OCI-LY3 (cell line): ENCODE measurements at regions not wholly inside any gene's neighbourhood (a gene's known extent, or its start where the extent isn't known, plus 50 kb on each side); places are given as distances from the start of the nearest gene placed in this dataset.

ENCODE experiments used
- H2AFZ ChIP-seq: fragments of 200-600, 300-600 bp; shearing (Covaris generic); 2 replicates; pipeline ENCODE4 v1.6.0; 2014; ENCODE audit warnings: antibody characterized with exemption, low read depth, low read length
- H3K27ac ChIP-seq: fragments of 200-600, 300-600 bp; sonication (generic); 2 replicates; pipeline ENCODE4 v1.5.1; 2014; ENCODE audit warnings: mild to moderate bottlenecking, low read length, moderate library complexity, mixed read lengths
- H3K27me3 ChIP-seq: fragments of 200-600, 300-600 bp; sonication (generic); 2 replicates; pipeline ENCODE4 v1.6.1; 2014; ENCODE audit warnings: low read depth, low read length, mixed read lengths
- H3K36me3 ChIP-seq: fragments of 200-600, 300-600 bp; sonication (generic); replicated peaks from 2 replicates; pipeline ENCODE3; 2014; ENCODE audit warnings: low read depth, low read length, mixed read lengths
- H3K4me1 ChIP-seq: fragments of 300-600, 200-600 bp; sonication (generic); 2 replicates; pipeline ENCODE4 v1.6.1; 2014; ENCODE audit warnings: low read length, mixed read lengths
- H3K4me2 ChIP-seq: fragments of 200-600, 300-600 bp; sonication (generic); 2 replicates; pipeline ENCODE4 v1.6.1; 2014; ENCODE audit warnings: low read length, mixed read lengths
- H3K4me3 ChIP-seq: fragments of 300-600, 200-600 bp; sonication (generic); 2 replicates; pipeline ENCODE4 v1.5.1; 2014; ENCODE audit warnings: antibody characterized with exemption, mild to moderate bottlenecking, low read length, moderate library complexity
- H3K79me2 ChIP-seq: fragments of 300-600, 200-600 bp; shearing (Covaris generic); 2 replicates; pipeline ENCODE4 v1.6.1; 2014; ENCODE audit warnings: mild to moderate bottlenecking, low read length, mixed read lengths
- H3K9ac ChIP-seq: fragments of 300-600, 200-600 bp; shearing (Covaris generic); 2 replicates; pipeline ENCODE4 v1.6.0; 2014; ENCODE audit warnings: mild to moderate bottlenecking, low read length, moderate library complexity
- H3K9me3 ChIP-seq: fragments of 200-600, 300-600 bp; shearing (Covaris generic); 2 replicates; pipeline ENCODE4 v1.6.1; 2014; ENCODE audit warnings: low read length, mixed read lengths; ENCODE audit not compliant: insufficient read depth
- H4K20me1 ChIP-seq: fragments of 200-600, 300-600 bp; sonication (generic); 2 replicates; pipeline ENCODE4 v1.6.1; 2016; ENCODE audit warnings: low read length, mixed read lengths; ENCODE audit not compliant: insufficient read depth
- EZH2phosphoT487 ChIP-seq: fragments of 200-600 bp; shearing (Covaris generic); IDR thresholded peaks from 2 replicates; pipeline ENCODE4 v1.6.1; 2018; ENCODE audit warnings: antibody characterized with exemption, mixed run types, low read depth
- TF ChIP-seq, protein P1 (sequence below): fragments of 200-600, 300-600 bp; sonication (generic); IDR thresholded peaks from 2 replicates; pipeline ENCODE4 v1.5.1; 2014; ENCODE audit warnings: antibody characterized with exemption, low read length, low read depth

DNA sequence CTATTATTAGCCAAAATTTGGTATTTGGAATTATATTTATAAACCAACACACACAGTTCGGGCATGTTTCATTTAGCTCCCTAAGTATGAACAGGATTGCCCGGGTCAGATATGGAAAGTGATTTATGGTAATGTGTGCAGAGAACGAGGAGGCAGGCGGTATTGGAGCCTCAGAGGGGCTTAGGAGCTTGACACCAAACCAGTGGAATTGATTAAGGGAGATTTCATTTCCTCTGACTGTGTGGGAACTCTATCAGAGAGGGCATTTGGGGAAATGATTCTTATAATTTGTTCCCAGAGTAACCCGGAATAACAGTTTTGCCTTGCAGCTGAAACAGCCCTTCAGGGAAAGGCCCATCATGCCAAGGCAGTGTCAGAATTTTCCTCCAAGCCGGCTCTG is 115.1 kb upstream of the SPTLC3 start:
- Histone ChIP-seq H3K4me1 (no peaks in the 10 kb centered on the region), H3K27me3 (peaks cover 27% of the 10 kb centered on the region), H3K79me2 (no peaks in the 10 kb centered on the region), H2AFZ (no peak overlapping the region), H3K4me3 (no peak overlapping the region), H3K36me3 (no peaks in the 10 kb centered on the region), H3K9ac (no peak overlapping the region), H3K4me2 (no peak overlapping the region), H3K9me3 (no peaks in the 10 kb centered on the region), H3K27ac (no peak overlapping the region), H4K20me1 (no peaks in the 10 kb centered on the region)
- TF ChIP-seq EZH2phosphoT487 = no peak
- TF ChIP-seq, protein P1, sequence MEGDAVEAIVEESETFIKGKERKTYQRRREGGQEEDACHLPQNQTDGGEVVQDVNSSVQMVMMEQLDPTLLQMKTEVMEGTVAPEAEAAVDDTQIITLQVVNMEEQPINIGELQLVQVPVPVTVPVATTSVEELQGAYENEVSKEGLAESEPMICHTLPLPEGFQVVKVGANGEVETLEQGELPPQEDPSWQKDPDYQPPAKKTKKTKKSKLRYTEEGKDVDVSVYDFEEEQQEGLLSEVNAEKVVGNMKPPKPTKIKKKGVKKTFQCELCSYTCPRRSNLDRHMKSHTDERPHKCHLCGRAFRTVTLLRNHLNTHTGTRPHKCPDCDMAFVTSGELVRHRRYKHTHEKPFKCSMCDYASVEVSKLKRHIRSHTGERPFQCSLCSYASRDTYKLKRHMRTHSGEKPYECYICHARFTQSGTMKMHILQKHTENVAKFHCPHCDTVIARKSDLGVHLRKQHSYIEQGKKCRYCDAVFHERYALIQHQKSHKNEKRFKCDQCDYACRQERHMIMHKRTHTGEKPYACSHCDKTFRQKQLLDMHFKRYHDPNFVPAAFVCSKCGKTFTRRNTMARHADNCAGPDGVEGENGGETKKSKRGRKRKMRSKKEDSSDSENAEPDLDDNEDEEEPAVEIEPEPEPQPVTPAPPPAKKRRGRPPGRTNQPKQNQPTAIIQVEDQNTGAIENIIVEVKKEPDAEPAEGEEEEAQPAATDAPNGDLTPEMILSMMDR = no peak

DNA sequence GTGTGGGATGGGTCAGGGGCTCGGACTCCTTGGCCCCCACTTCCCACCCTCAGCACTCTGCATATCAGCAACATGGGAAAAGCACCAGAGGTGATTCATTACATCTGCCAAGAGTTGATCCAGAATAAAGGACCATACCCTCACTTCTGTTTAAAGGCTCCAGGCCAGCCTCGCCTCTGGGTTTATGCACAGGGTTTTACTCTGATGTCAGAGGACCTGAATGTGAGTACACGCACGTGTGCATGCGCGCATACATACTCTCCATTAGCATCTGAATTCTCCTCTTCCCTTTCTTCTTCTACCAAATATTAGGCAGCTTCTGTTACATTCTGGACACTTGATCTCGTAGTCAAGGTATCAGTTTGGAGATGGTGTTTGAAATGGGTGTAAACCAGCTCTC is 114.7 kb upstream of the SPTLC3 start:
- H3K4me2 ChIP-seq = no peak overlapping the region
- H3K27me3 ChIP-seq = peaks cover 27% of the 10 kb centered on the region
- no peaks in the 10 kb centered on the region for H3K36me3 ChIP-seq
- TF ChIP-seq, protein P1 = no peak
- no peak overlapping the region for H3K27ac ChIP-seq
- H3K4me1 ChIP-seq = no peaks in the 10 kb centered on the region
- no peaks in the 10 kb centered on the region for H4K20me1 ChIP-seq
- no peaks in the 10 kb centered on the region for H3K9me3 ChIP-seq
- no peak overlapping the region for H3K9ac ChIP-seq
- no peak overlapping the region for H3K4me3 ChIP-seq
- H2AFZ ChIP-seq = no peak overlapping the region
- H3K79me2 ChIP-seq = no peaks in the 10 kb centered on the region

DNA sequence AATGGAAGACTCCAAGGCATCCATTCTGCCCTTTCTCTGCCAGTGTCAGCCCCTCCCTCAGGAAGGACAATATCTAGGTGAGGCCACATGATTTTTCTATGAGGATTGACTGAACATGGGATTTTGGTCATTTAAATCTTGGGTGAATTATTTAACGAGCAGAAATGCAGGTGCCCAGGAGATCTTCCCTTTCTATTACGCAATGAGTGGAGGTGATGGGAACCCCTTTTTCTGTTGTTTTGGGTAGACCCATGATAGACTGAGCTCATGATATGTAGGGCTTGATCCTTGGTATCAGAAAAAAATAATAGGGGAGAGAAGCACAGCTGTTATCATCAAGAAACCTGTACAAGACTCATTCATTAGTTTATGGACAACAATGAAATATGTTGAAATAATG is 112.6 kb upstream of the SPTLC3 start:
- H3K4me3 ChIP-seq = no peak overlapping the region
- H3K4me1 ChIP-seq = no peaks in the 10 kb centered on the region
- no peak overlapping the region for H3K9ac ChIP-seq
- TF ChIP-seq EZH2phosphoT487 = no peak
- TF ChIP-seq, protein P1 = no peak
- no peaks in the 10 kb centered on the region for H4K20me1 ChIP-seq
- H3K9me3 ChIP-seq = no peaks in the 10 kb centered on the region
- H3K79me2 ChIP-seq = no peaks in the 10 kb centered on the region
- no peak overlapping the region for H2AFZ ChIP-seq
- H3K4me2 ChIP-seq = no peak overlapping the region
- no peak overlapping the region for H3K27ac ChIP-seq
- no peaks in the 10 kb centered on the region for H3K36me3 ChIP-seq
- peaks cover 27% of the 10 kb centered on the region for H3K27me3 ChIP-seq

DNA sequence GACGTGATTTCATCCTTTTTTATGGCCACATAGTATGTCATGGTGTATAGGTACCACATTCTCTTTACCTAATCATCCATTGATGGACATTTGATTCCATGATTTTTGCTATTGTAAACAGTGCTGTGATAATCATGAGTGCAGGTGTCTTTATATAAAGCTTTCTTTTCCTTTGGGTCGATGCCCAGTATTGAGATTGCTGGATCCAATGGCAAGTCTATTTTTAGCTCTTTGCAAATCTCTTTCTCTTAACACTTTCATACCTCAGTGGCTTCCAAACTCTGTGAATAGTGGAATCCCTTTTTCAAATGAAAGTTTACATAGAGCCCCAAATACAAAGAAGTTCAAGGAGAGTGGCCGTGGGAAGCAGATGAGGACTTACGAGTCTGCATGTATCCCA is 105.8 kb upstream of the SPTLC3 start:
- H3K4me1 ChIP-seq = no peaks in the 10 kb centered on the region
- no peaks in the 10 kb centered on the region for H3K9me3 ChIP-seq
- no peaks in the 10 kb centered on the region for H3K27me3 ChIP-seq
- H3K9ac ChIP-seq = no peak overlapping the region
- H3K27ac ChIP-seq = no peak overlapping the region
- TF ChIP-seq, protein P1 = no peak
- no peak for TF ChIP-seq EZH2phosphoT487
- no peak overlapping the region for H3K4me2 ChIP-seq
- H3K36me3 ChIP-seq = no peaks in the 10 kb centered on the region
- H2AFZ ChIP-seq = no peak overlapping the region
- H3K4me3 ChIP-seq = no peak overlapping the region
- H4K20me1 ChIP-seq = no peaks in the 10 kb centered on the region
- no peaks in the 10 kb centered on the region for H3K79me2 ChIP-seq
